Duodenal mucosa (tissue), 2 donors: ENCODE measurements at regions not wholly inside any gene's neighbourhood (a gene's known extent, or its start where the extent isn't known, plus 50 kb on each side); places are given as distances from the start of the nearest gene placed in this dataset.

Experiments used
- H3K27ac ChIP-seq: one replicate; pipeline ENCODE4 v1.7.0; 2013; ENCODE audit warnings: low read depth, low read length
- H3K27me3 ChIP-seq, 2 donors: one replicate each; pipeline ENCODE4 v1.7.0; 2013; ENCODE audit warnings: low read length in 2 of 2, control low read depth in 1 of 2; ENCODE audit not compliant: insufficient read depth in 2 of 2, control insufficient read depth in 1 of 2
- H3K36me3 ChIP-seq, 2 donors: one replicate each; pipeline ENCODE4 v1.7.0; 2013; ENCODE audit warnings: low read length in 2 of 2, control low read depth in 1 of 2; ENCODE audit not compliant: insufficient read depth in 2 of 2, control insufficient read depth in 1 of 2
- H3K4me1 ChIP-seq, 2 donors: one replicate each; pipeline ENCODE4 v1.7.0; 2013; ENCODE audit warnings: low read length in 2 of 2, control low read depth in 1 of 2; ENCODE audit not compliant: insufficient read depth in 2 of 2, control insufficient read depth in 1 of 2
- H3K4me3 ChIP-seq, 2 donors: one replicate each; pipeline ENCODE4 v1.7.0; 2013; ENCODE audit warnings: low read length in 2 of 2, low read depth in 1 of 2
- H3K9ac ChIP-seq, 2 donors: one replicate each; pipeline ENCODE4 v1.7.0; 2013; ENCODE audit warnings: low read length in 2 of 2, low read depth in 1 of 2
- H3K9me3 ChIP-seq, 2 donors: one replicate each; pipeline ENCODE4 v1.7.0; 2013; ENCODE audit warnings: low read length in 2 of 2, control low read depth in 1 of 2; ENCODE audit not compliant: control insufficient read depth in 1 of 2

GRCh38 chr1:60904099-60904851 is 178.1 kb upstream of the NFIA start:
- Histone ChIP-seq H3K36me3 (no peaks in the 10 kb centered on the region), H3K9ac (no peak overlapping the region), H3K9me3 (no peaks in the 10 kb centered on the region), H3K27me3 (no peaks in the 10 kb centered on the region), H3K4me1 (peaks cover 0 to 5% of the 10 kb centered on the region in 2 donors), H3K27ac (no peak overlapping the region), H3K4me3 (no peak overlapping the region)

DNA sequence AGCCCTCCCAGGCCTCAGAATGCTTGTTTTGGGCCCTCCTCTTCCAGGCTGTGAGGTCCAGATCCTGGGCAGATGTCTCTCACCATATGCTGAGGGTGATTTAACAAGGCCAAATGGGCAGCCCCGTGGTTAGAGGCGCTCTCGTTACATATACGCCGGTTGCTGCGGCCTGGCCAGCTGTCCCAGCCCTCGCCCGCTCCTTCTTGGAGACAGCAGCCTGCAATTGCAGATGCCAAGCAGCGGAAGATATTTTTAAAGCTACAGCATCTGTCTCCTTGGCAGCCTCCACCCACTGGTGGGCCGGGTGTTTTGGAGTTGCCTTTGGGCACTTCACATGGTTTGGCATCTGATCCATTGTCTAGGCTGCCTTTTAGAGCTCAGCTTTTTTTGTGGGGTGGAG is 178.8 kb upstream of the NFIA start:
- Histone ChIP-seq H3K36me3 (no peaks in the 10 kb centered on the region), H3K9me3 (no peaks in the 10 kb centered on the region), H3K4me1 (peaks cover 0 to 5% of the 10 kb centered on the region in 2 donors), H3K4me3 (no peak overlapping the region), H3K9ac (no peak overlapping the region), H3K27me3 (no peaks in the 10 kb centered on the region), H3K27ac (no peak overlapping the region)

GRCh38 chr1:60899464-60899863 is 182.9 kb upstream of the NFIA start:
- peaks cover 6 to 8% of the 10 kb centered on the region in 2 donors for H3K4me1 ChIP-seq
- no peak overlapping the region for H3K27ac ChIP-seq
- H3K4me3 ChIP-seq: no peak overlapping the region
- H3K27me3 ChIP-seq: no peaks in the 10 kb centered on the region
- no peak overlapping the region for H3K9ac ChIP-seq
- no peaks in the 10 kb centered on the region for H3K9me3 ChIP-seq
- H3K36me3 ChIP-seq: no peaks in the 10 kb centered on the region

GRCh38 chr1:60898987-60899386 is 183.4 kb upstream of the NFIA start:
- no peaks in the 10 kb centered on the region for H3K27me3 ChIP-seq
- no peaks in the 10 kb centered on the region for H3K9me3 ChIP-seq
- H3K27ac ChIP-seq: no peak overlapping the region
- peaks cover 10 to 12% of the 10 kb centered on the region in 2 donors for H3K4me1 ChIP-seq
- H3K36me3 ChIP-seq: no peaks in the 10 kb centered on the region
- no peak overlapping the region for H3K4me3 ChIP-seq
- H3K9ac ChIP-seq: no peak overlapping the region

DNA sequence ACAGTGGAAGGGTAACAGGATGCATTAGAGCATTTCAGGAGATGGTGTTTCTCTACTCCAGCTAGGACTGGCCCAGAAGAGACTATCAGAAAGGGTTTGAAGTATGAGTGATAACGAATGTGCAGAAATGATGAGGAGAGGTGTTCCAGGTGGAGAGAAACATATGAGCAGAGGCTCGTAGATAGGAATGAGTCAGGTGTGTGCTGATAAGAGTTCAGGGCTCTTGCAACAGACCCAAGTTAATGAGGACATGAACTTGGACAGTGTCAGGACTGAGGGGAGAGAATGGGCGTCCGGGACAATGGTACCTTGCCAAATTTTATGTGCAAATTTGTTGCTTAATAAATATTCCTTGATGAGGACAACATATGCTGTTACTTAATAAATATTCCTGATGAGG is 183.9 kb upstream of the NFIA start:
- H3K27ac ChIP-seq: no peak overlapping the region
- H3K4me1 ChIP-seq: peaks cover 16 to 17% of the 10 kb centered on the region in 2 donors
- H3K9ac ChIP-seq: no peak overlapping the region
- no peaks in the 10 kb centered on the region for H3K27me3 ChIP-seq
- H3K9me3 ChIP-seq: no peaks in the 10 kb centered on the region
- H3K4me3 ChIP-seq: no peak overlapping the region
- H3K36me3 ChIP-seq: no peaks in the 10 kb centered on the region

DNA sequence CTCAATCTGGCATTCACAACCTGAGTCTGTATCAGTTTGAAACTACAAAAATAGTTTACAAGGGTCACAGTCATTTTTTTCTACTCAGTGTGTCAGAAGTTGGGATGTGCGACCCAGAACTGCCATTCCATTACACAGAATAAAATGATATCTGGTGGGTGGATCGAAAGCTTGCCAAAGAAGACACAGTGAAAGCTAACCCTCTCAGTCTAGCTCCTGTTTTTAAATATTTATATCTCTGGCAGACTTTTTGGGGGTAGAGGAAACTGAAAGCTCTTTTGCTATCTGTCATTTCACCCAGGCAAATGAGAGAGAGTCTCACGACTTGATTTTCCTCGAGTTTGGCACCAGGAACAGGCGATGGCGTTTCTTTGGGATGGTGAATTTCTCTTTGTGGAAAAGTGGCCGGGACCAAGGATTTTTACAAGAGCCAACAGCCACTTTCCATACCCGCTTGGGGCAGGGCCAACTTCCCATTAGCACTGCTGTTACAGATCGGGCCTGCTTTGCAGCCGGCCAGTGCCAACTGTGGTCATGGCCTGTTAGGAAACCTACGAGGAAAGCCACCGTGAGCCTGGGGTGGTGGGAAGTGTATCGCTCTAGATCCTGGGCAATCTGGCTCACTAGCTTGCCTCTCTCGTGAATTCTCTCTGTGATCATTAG is 185.5 kb upstream of the NFIA start:
- Histone ChIP-seq H3K27ac (no peak overlapping the region), H3K4me3 (no peak overlapping the region)

GRCh38 chr1:60895701-60896100 is 186.7 kb upstream of the NFIA start:
- peaks cover 18 to 21% of the 10 kb centered on the region in 2 donors for H3K4me1 ChIP-seq
- no peak overlapping the region for H3K27ac ChIP-seq
- H3K9ac ChIP-seq: no peak overlapping the region
- no peaks in the 10 kb centered on the region for H3K36me3 ChIP-seq
- no peaks in the 10 kb centered on the region for H3K27me3 ChIP-seq
- H3K9me3 ChIP-seq: no peaks in the 10 kb centered on the region
- H3K4me3 ChIP-seq: no peak overlapping the region

More for the DNA sequence above, 185.5 kb upstream of the NFIA start:
- Histone ChIP-seq H3K36me3 (no peaks in the 10 kb centered on the region), H3K9ac (no peak overlapping the region), H3K9me3 (no peaks in the 10 kb centered on the region), H3K4me1 (peaks cover 18 to 21% of the 10 kb centered on the region in 2 donors), H3K27me3 (no peaks in the 10 kb centered on the region)

GRCh38 chr1:60895252-60895651 is 187.1 kb upstream of the NFIA start:
- Histone ChIP-seq H3K4me3 (no peak overlapping the region), H3K4me1 (peaks cover 18 to 21% of the 10 kb centered on the region in 2 donors)

GRCh38 chr1:60894741-60895140 is 187.6 kb upstream of the NFIA start:
- H3K27me3 ChIP-seq: no peaks in the 10 kb centered on the region
- no peaks in the 10 kb centered on the region for H3K9me3 ChIP-seq
- H3K4me1 ChIP-seq: peaks cover 18 to 21% of the 10 kb centered on the region in 2 donors
- no peak overlapping the region for H3K27ac ChIP-seq
- no peaks in the 10 kb centered on the region for H3K36me3 ChIP-seq
- H3K4me3 ChIP-seq: no peak overlapping the region
- no peak overlapping the region for H3K9ac ChIP-seq

More at GRCh38 chr1:60895252-60895651, 187.1 kb upstream of the NFIA start:
- H3K9ac ChIP-seq: no peak overlapping the region
- H3K9me3 ChIP-seq: no peaks in the 10 kb centered on the region
- H3K27me3 ChIP-seq: no peaks in the 10 kb centered on the region
- no peaks in the 10 kb centered on the region for H3K36me3 ChIP-seq
- no peak overlapping the region for H3K27ac ChIP-seq

DNA sequence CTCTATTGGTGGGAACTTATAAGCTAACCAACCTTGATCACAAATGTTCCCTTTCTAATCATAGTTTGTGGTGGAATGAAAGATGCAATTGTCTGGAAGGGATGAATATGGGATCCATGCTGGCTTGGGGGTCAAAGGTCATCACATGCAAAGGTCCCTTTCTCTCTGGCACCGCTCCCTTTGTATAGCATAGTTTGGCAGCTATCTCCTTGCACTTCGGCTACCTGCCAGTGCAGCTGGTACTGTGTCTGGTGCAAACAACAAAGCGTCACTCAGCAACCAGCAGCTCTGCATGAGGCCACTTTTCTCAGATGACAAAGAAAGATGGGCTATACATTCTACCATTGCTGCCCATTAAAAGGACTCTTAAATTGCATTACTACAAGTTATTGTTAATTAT is 188.2 kb upstream of the NFIA start:
- no peak overlapping the region for H3K9ac ChIP-seq
- no peaks in the 10 kb centered on the region for H3K9me3 ChIP-seq
- no peak overlapping the region for H3K4me3 ChIP-seq
- no peaks in the 10 kb centered on the region for H3K27me3 ChIP-seq
- H3K4me1 ChIP-seq: peaks cover 18 to 21% of the 10 kb centered on the region in 2 donors
- no peaks in the 10 kb centered on the region for H3K36me3 ChIP-seq
- no peak overlapping the region for H3K27ac ChIP-seq
